GM23338 (cell line): ENCODE measurements at regions not wholly inside any gene's neighbourhood (a gene's known extent, or its start where the extent isn't known, plus 50 kb on each side); places are given as distances from the start of the nearest gene placed in this dataset.

ENCODE experiments used
- ATAC-seq: fragments of 200-7000 bp; cut with Tn5 transposase; 3 replicates; pipeline ENCODE4 v1.9.1; 2020
- DNase-seq: peaks from one replicate; pipeline ENCODE4 v3.0.0-alpha.2; 2015; ENCODE audit warnings: low spot score
- H2AFZ ChIP-seq: fragments of 200-600 bp; sonication (generic); 2 replicates; pipeline ENCODE4 v1.8.0; 2016; ENCODE audit warnings: antibody characterized with exemption, mild to moderate bottlenecking, moderate library complexity
- H3F3A ChIP-seq: fragments of 200-600 bp; sonication (generic); replicated peaks from 2 replicates; pipeline ENCODE4 v1.8.0; 2017; ENCODE audit warnings: antibody characterized with exemption, mixed run types, low read depth
- H3K27ac ChIP-seq: fragments of 200-600 bp; sonication (generic); 2 replicates; pipeline ENCODE4 v1.6.1; 2016; ENCODE audit warnings: low read depth
- H3K27me3 ChIP-seq: fragments of 200-600 bp; sonication (generic); 2 replicates; pipeline ENCODE4 v1.8.0; 2016; ENCODE audit warnings: mild to moderate bottlenecking, mixed run types, moderate library complexity; ENCODE audit not compliant: insufficient read depth
- H3K36me3 ChIP-seq: fragments of 200-600 bp; sonication (generic); 2 replicates; pipeline ENCODE4 v1.8.0; 2016; ENCODE audit warnings: mild to moderate bottlenecking; ENCODE audit not compliant: insufficient read depth
- H3K4me1 ChIP-seq: fragments of 200-600 bp; sonication (generic); 2 replicates; pipeline ENCODE4 v1.8.0; 2016; ENCODE audit warnings: mild to moderate bottlenecking, moderate library complexity; ENCODE audit not compliant: insufficient read depth
- H3K4me2 ChIP-seq: fragments of 200-600 bp; sonication (generic); 2 replicates; pipeline ENCODE4 v1.7.1; 2017; ENCODE audit warnings: mixed run types
- H3K4me3 ChIP-seq: fragments of 200-600 bp; sonication (generic); 2 replicates; pipeline ENCODE4 v1.6.1; 2016; ENCODE audit warnings: mixed run types
- H3K79me2 ChIP-seq: fragments of 200-600 bp; sonication (generic); replicated peaks from 2 replicates; pipeline ENCODE4 v1.8.0; 2017; ENCODE audit warnings: mild to moderate bottlenecking; ENCODE audit not compliant: insufficient read depth
- H3K9me2 ChIP-seq: fragments of 200-600 bp; sonication (generic); 2 replicates; pipeline ENCODE4 v1.8.0; 2017; ENCODE audit not compliant: insufficient read depth
- H4K20me1 ChIP-seq: fragments of 200-600 bp; sonication (generic); replicated peaks from 2 replicates; pipeline ENCODE4 v1.8.0; 2017; ENCODE audit warnings: mild to moderate bottlenecking; ENCODE audit not compliant: insufficient read depth
- H3K27ac Mint-ChIP-seq: 2 replicates; pipeline ENCODE4 v1.8.0; 2020; ENCODE audit warnings: inconsistent platforms, mild to moderate bottlenecking, moderate library complexity, mixed read lengths
- H3K27me3 Mint-ChIP-seq: 3 replicates; pipeline ENCODE4 v1.8.0; 2022; ENCODE audit warnings: low read depth, mild to moderate bottlenecking, moderate library complexity, mixed read lengths, inconsistent platforms; ENCODE audit not compliant: insufficient read depth, poor library complexity
- H3K36me3 Mint-ChIP-seq: 3 replicates; pipeline ENCODE4 v1.8.0; 2021; ENCODE audit warnings: low read depth, mild to moderate bottlenecking, inconsistent platforms, moderate library complexity, mixed read lengths
- H3K4me1 Mint-ChIP-seq: 3 replicates; pipeline ENCODE4 v1.8.0; 2020; ENCODE audit warnings: mild to moderate bottlenecking, inconsistent platforms, mixed read lengths
- H3K4me3 Mint-ChIP-seq: 3 replicates; pipeline ENCODE4 v1.8.0; 2021; ENCODE audit warnings: moderate library complexity, mild to moderate bottlenecking, inconsistent platforms, mixed read lengths
- H3K9me3 Mint-ChIP-seq: 3 replicates; pipeline ENCODE4 v1.8.0; 2020; ENCODE audit warnings: moderate library complexity, mild to moderate bottlenecking, inconsistent platforms, mixed read lengths
- CREB1 ChIP-seq: fragments of 250-450 bp; sonication (Bioruptor Pico); IDR thresholded peaks from 2 replicates; pipeline ENCODE4 v1.5.0; 2020; ENCODE audit warnings: low read depth, mild to moderate bottlenecking, moderate library complexity
- CTCF ChIP-seq, 2 experiments: fragments of 200-600 bp in 1 of 2; sonication (generic) in 1 of 2; conservative IDR thresholded peaks; 2 replicates each; pipeline versions ENCODE4 v1.5.1 to v1.6.1; 2016 to 2017; ENCODE audit warnings: antibody characterized with exemption in 2 of 2, low read depth in 2 of 2, mild to moderate bottlenecking in 2 of 2, moderate library complexity in 1 of 2
- ETS1 ChIP-seq: IDR thresholded peaks from 2 replicates; pipeline ENCODE4 v1.6.1; 2016; ENCODE audit warnings: antibody characterized with exemption
- EZH2 ChIP-seq: fragments of 200-600 bp; sonication (generic); IDR thresholded peaks from one replicate; pipeline ENCODE4 v1.8.0; 2017; ENCODE audit warnings: antibody characterized with exemption, mild to moderate bottlenecking, low read depth; ENCODE audit not compliant: unreplicated experiment
- EZH2phosphoT487 ChIP-seq: fragments of 200-600 bp; sonication (generic); IDR thresholded peaks from one replicate; pipeline ENCODE4 v1.8.1; 2018; ENCODE audit warnings: antibody characterized with exemption; ENCODE audit not compliant: unreplicated experiment
- JUNB ChIP-seq: IDR thresholded peaks from one replicate; pipeline ENCODE4 v1.6.1; 2016; ENCODE audit warnings: antibody characterized with exemption; ENCODE audit not compliant: unreplicated experiment
- NANOG ChIP-seq: IDR thresholded peaks from 2 replicates; pipeline ENCODE4 v1.6.1; 2016; ENCODE audit warnings: antibody characterized with exemption, borderline replicate concordance
- REST ChIP-seq: IDR thresholded peaks from one replicate; pipeline ENCODE4 v1.6.1; 2018; ENCODE audit warnings: antibody characterized with exemption; ENCODE audit not compliant: unreplicated experiment
- ZNF114 ChIP-seq: fragments of 250-450 bp; sonication (Bioruptor Pico); IDR thresholded peaks from 2 replicates; pipeline ENCODE4 v1.5.0; 2020; ENCODE audit warnings: mild to moderate bottlenecking, moderate library complexity
- ZNF462 ChIP-seq: fragments of 250-450 bp; sonication (Bioruptor Pico); IDR thresholded peaks from 2 replicates; pipeline ENCODE4 v1.5.0; 2020; ENCODE audit warnings: mild to moderate bottlenecking, moderate library complexity

- Histone ChIP-seq H3K27me3 (no peaks in the 10 kb centered on the region), H3K4me1 (no peaks in the 10 kb centered on the region), H2AFZ (no peak overlapping the region), H4K20me1 (no peaks in the 10 kb centered on the region), H3F3A (no peaks in the 10 kb centered on the region), H3K4me2 (no peak overlapping the region), H3K4me3 (no peak overlapping the region), H3K27ac (no peak overlapping the region), H3K79me2 (no peaks in the 10 kb centered on the region), H3K9me2 (peaks cover 3% of the 10 kb centered on the region; the same call in 1 of the 2 replicates), H3K36me3 (no peaks in the 10 kb centered on the region)
- ATAC-seq (no peak), DNase-seq (no peak)
- H3K27ac Mint-ChIP-seq, result no peak overlapping the region
- H3K4me3 Mint-ChIP-seq, result no peak overlapping the region
- H3K36me3 Mint-ChIP-seq, result peaks cover 9% of the 10 kb centered on the region; the same call in 2 of the 3 replicates
- H3K9me3 Mint-ChIP-seq, result peaks cover 27% of the 10 kb centered on the region
- H3K27me3 Mint-ChIP-seq, result peaks cover 2% of the 10 kb centered on the region
- TF ChIP-seq JUNB (no peak), REST (no peak), NANOG (no peak), ZNF114 (no peak), EZH2phosphoT487 (no peak), CREB1 (CRISPR knock-in tag) (no peak), EZH2 (no peak), ETS1 (no peak), CTCF (conservative IDR thresholded peaks at IDR 0.05; ENCODE audit: low read depth in 2 of 2) (no peak)
- H3K4me1 Mint-ChIP-seq, result no peaks in the 10 kb centered on the region
Measured at GRCh38 chr21:22561946-22562345, 1563.7 kb downstream of the NCAM2 start.

- no peaks in the 10 kb centered on the region for H3K27me3 ChIP-seq
- no peaks in the 10 kb centered on the region for H3K9me2 ChIP-seq
- Mint-ChIP-seq H3K4me3 (no peak overlapping the region), H3K36me3 (no peaks in the 10 kb centered on the region), H3K4me1 (peaks cover 6% of the 10 kb centered on the region; the same call in 2 of the 3 replicates), H3K27ac (no peak overlapping the region), H3K9me3 (no peaks in the 10 kb centered on the region), H3K27me3 (no peaks in the 10 kb centered on the region)
- H3K4me1 ChIP-seq, result no peaks in the 10 kb centered on the region
- no peak for DNase-seq
- H4K20me1 ChIP-seq, result no peaks in the 10 kb centered on the region
- H3K27ac ChIP-seq, result no peak overlapping the region
- no peaks in the 10 kb centered on the region for H3F3A ChIP-seq
- H3K79me2 ChIP-seq, result no peaks in the 10 kb centered on the region
- ATAC-seq, result no peak
- H3K4me3 ChIP-seq, result no peak overlapping the region
- no peak overlapping the region for H3K4me2 ChIP-seq
- no peaks in the 10 kb centered on the region for H3K36me3 ChIP-seq
- no peak overlapping the region for H2AFZ ChIP-seq
- TF ChIP-seq NANOG (no peak), ZNF462 (CRISPR knock-in tag) (no peak), EZH2phosphoT487 (no peak), ZNF114 (no peak)
Measured at GRCh38 chr21:22573834-22574233, 1575.6 kb downstream of the NCAM2 start.
